NB4 (cell line): ENCODE measurements at regions not wholly inside any gene's neighbourhood (a gene's known extent, or its start where the extent isn't known, plus 50 kb on each side); places are given as distances from the start of the nearest gene placed in this dataset.
"Not testable (repeated sequence)": the region's sequence is repeated elsewhere in the genome, so short reads cannot be mapped to it uniquely, and the experiment has no call there.

ENCODE experiments used
- DNase-seq: peaks from one replicate; pipeline ENCODE4 v3.0.0; 2010; ENCODE audit warnings: low read depth
- H3K4me3 ChIP-seq: one replicate; pipeline ENCODE4 v1.5.1; 2011; ENCODE audit warnings: mild to moderate bottlenecking, low read depth, low read length, moderate library complexity
- CTCF ChIP-seq: IDR thresholded peaks from one replicate; pipeline ENCODE4 v1.5.1; 2012; ENCODE audit warnings: low read depth, low read length
- MAX ChIP-seq: IDR thresholded peaks from 2 replicates; pipeline ENCODE4 v1.6.1; 2011; ENCODE audit warnings: low read depth, low read length
- MYC ChIP-seq: IDR thresholded peaks from 2 replicates; pipeline ENCODE4 v1.6.1; 2011; ENCODE audit warnings: low read depth, low read length
- POLR2A ChIP-seq: IDR thresholded peaks from 2 replicates; pipeline ENCODE4 v1.6.1; 2011; ENCODE audit warnings: mild to moderate bottlenecking; ENCODE audit not compliant: insufficient read length; ENCODE audit errors: extremely low read depth

GRCh38 chr2:13260402-13260801 is 543.7 kb downstream of the TRIB2 start:
- TF ChIP-seq POLR2A = no peak
- no peak for TF ChIP-seq CTCF
- TF ChIP-seq MAX = no peak
- no peak for TF ChIP-seq MYC
- DNase-seq = peak; percentile 11
- no peak overlapping the region for H3K4me3 ChIP-seq

- TF ChIP-seq CTCF = no peak
- TF ChIP-seq MYC = no peak
- TF ChIP-seq MAX = no peak
- no peak for TF ChIP-seq POLR2A
- H3K4me3 ChIP-seq = no peak overlapping the region
- no peak for DNase-seq
Observed at GRCh38 chr2:13266166-13266565, 549.4 kb downstream of the TRIB2 start.

- TF ChIP-seq MAX = no peak
- TF ChIP-seq MYC = no peak
- no peak for TF ChIP-seq POLR2A
- no peak for TF ChIP-seq CTCF
- no peak for DNase-seq
- H3K4me3 ChIP-seq = no peak overlapping the region
Observed at GRCh38 chr2:13284688-13285087, 568.0 kb downstream of the TRIB2 start.

GRCh38 chr2:13289310-13289709 is 572.6 kb downstream of the TRIB2 start:
- no peak overlapping the region for H3K4me3 ChIP-seq
- TF ChIP-seq MAX = no peak
- TF ChIP-seq MYC = no peak
- no peak for TF ChIP-seq POLR2A
- DNase-seq = no peak

- not testable (repeated sequence) for H3K4me3 ChIP-seq, DNase-seq
Observed at GRCh38 chr2:13308478-13308805, 591.7 kb downstream of the TRIB2 start.

- DNase-seq = no peak
- TF ChIP-seq POLR2A (no peak), MYC (no peak), CTCF (no peak), MAX (no peak)
- H3K4me3 ChIP-seq = no peak overlapping the region
Observed at GRCh38 chr2:13308989-13309388, 592.3 kb downstream of the TRIB2 start.

GRCh38 chr2:13332060-13332459 is 615.3 kb downstream of the TRIB2 start:
- H3K4me3 ChIP-seq = no peak overlapping the region
- TF ChIP-seq POLR2A = no peak
- no peak for TF ChIP-seq CTCF
- TF ChIP-seq MAX = no peak
- TF ChIP-seq MYC = no peak
- no peak for DNase-seq

GRCh38 chr2:13334071-13334470 is 617.3 kb downstream of the TRIB2 start:
- not testable (repeated sequence) for DNase-seq, H3K4me3 ChIP-seq
